HepG2 (cell line): ENCODE measurements at regions not wholly inside any gene's neighbourhood (a gene's known extent, or its start where the extent isn't known, plus 50 kb on each side); places are given as distances from the start of the nearest gene placed in this dataset.
A peak's percentile ranks its signal among the peaks of the same experiment; 100 is the strongest.

Experiments used
- ATAC-seq: fragments of 200-7000 bp; cut with Tn5 transposase; 3 replicates; pipeline ENCODE4 v1.9.1; 2020; ENCODE audit warnings: mild to moderate bottlenecking, moderate library complexity
- BruUV-seq: library from RNA; stranded (reverse); fragments of 400-500 nt; replicated peaks from 2 replicates; lab custom pipeline; 2021; lab: Mats Ljungman, UMichigan
- CTCF ChIA-PET: fragments of 300-600 bp; formaldehyde crosslinking; extraction: SDS; loops from one replicate; lab custom pipeline; 2021; ENCODE audit warnings: low total read pairs, inconsistent platforms, low intra/inter-chr PET ratio; lab: Yijun Ruan, JAX
- POLR2A ChIA-PET: fragments of 350-600 bp; sonication (Branson Sonifier 250); formaldehyde crosslinking; loops from one replicate; lab custom pipeline; 2020; ENCODE audit warnings: antibody characterized with exemption, inconsistent platforms; lab: Yijun Ruan, JAX
- DNase-seq: peaks from one replicate; pipeline ENCODE4 v3.0.0-alpha.2; 2015; ENCODE audit warnings: low spot score
- FAIRE-seq: peaks from 3 replicates; lab custom pipeline; 2011; peaks lifted over from hg19 to GRCh38; lab: Jason Lieb, UNC
- H2AFZ ChIP-seq: one replicate; pipeline ENCODE4 v1.6.1; 2011; ENCODE audit warnings: low read length, inconsistent platforms
- H3K27ac ChIP-seq: fragments of 300-600 bp; 3 replicates; pipeline ENCODE4 v1.8.0; 2011; ENCODE audit warnings: mixed run types, mild to moderate bottlenecking, mixed read lengths, low read length, inconsistent platforms; ENCODE audit not compliant: insufficient read depth; ENCODE audit errors: extremely low read length
- H3K27me3 ChIP-seq, 2 experiments: fragments of 200-600 bp in 1 of 2; 2 replicates in 1 of 2; 3 replicates in 1 of 2; pipeline versions ENCODE4 v1.6.0 to v1.8.0; 2011; ENCODE audit warnings: low read length in 2 of 2, mild to moderate bottlenecking in 2 of 2, moderate library complexity in 2 of 2, inconsistent platforms in 1 of 2; ENCODE audit not compliant: insufficient read depth in 2 of 2, control insufficient read depth in 1 of 2
- H3K36me3 ChIP-seq, 2 experiments: fragments of 200-600 bp in 1 of 2; replicated peaks in 1 of 2; 2 replicates in 1 of 2; 3 replicates in 1 of 2; pipeline versions ENCODE4 v1.5.1 to v1.8.0; 2011; ENCODE audit warnings: low read length in 2 of 2, inconsistent platforms in 1 of 2; ENCODE audit not compliant: insufficient read depth in 2 of 2, control insufficient read depth in 1 of 2
- H3K4me1 ChIP-seq: 2 replicates; pipeline ENCODE4 v1.5.1; 2012; ENCODE audit warnings: low read length, inconsistent platforms; ENCODE audit not compliant: insufficient read depth
- H3K4me2 ChIP-seq: 2 replicates; pipeline ENCODE4 v1.6.0; 2011; ENCODE audit warnings: low read depth, low read length, inconsistent platforms
- H3K4me3 ChIP-seq, 3 experiments: fragments of 200-600 bp in 1 of 3; sonication (generic), shearing (Covaris generic) in 1 of 3; replicated peaks in 1 of 3; 2 replicates each; pipeline ENCODE4 v1.5.1; 2011 to 2016; ENCODE audit warnings: low read length in 3 of 3, inconsistent platforms in 2 of 3, low read depth in 2 of 3, mild to moderate bottlenecking in 2 of 3, control low read depth in 1 of 3, mixed read lengths in 1 of 3; ENCODE audit not compliant: insufficient read depth in 1 of 3
- H3K79me2 ChIP-seq: one replicate; pipeline ENCODE4 v1.6.1; 2011; ENCODE audit warnings: low read length, inconsistent platforms; ENCODE audit not compliant: insufficient read depth
- H3K9ac ChIP-seq: 2 replicates; pipeline ENCODE4 v1.6.0; 2011; ENCODE audit warnings: mild to moderate bottlenecking, low read depth, low read length, inconsistent platforms; ENCODE audit not compliant: insufficient read depth
- H3K9me3 ChIP-seq: 2 replicates; pipeline ENCODE4 v1.5.1; 2012; ENCODE audit warnings: mild to moderate bottlenecking, low read length
- H4K20me1 ChIP-seq: 2 replicates; pipeline ENCODE4 v1.6.0; 2011; ENCODE audit warnings: inconsistent platforms, mild to moderate bottlenecking, low read length, moderate library complexity; ENCODE audit not compliant: insufficient read depth
- GFI1 ChIP-seq: sonication (generic); formaldehyde crosslinking; IDR thresholded peaks from 2 replicates; pipeline ENCODE4 v1.5.0; 2020; ENCODE audit warnings: missing genetic modification reagents, mild to moderate bottlenecking, borderline replicate concordance
- NPAS2 ChIP-seq: sonication (generic); formaldehyde crosslinking; IDR thresholded peaks from 2 replicates; pipeline ENCODE4 v1.8.0; 2022; ENCODE audit warnings: mild to moderate bottlenecking, missing genetic modification reagents, borderline replicate concordance
- NR2F2 ChIP-seq: IDR thresholded peaks from 2 replicates; pipeline ENCODE4 v1.6.1; 2012; ENCODE audit warnings: low read depth, inconsistent platforms, borderline replicate concordance
- PTBP1 ChIP-seq: fragments of 200-400 bp; formaldehyde crosslinking; IDR thresholded peaks from 2 replicates; pipeline ENCODE4 v1.6.1; 2018; ENCODE audit warnings: low read length, low read depth; ENCODE audit not compliant: poor library complexity, severe bottlenecking
- RAD51 ChIP-seq: fragments of 450-650 bp; IDR thresholded peaks from 2 replicates; pipeline ENCODE4 v1.6.1; 2016; ENCODE audit warnings: borderline replicate concordance
- ZBTB2 ChIP-seq: sonication (generic); formaldehyde crosslinking; IDR thresholded peaks from 2 replicates; pipeline ENCODE4 v1.8.0; 2022; ENCODE audit warnings: low read depth, missing genetic modification reagents
- ZFP91 ChIP-seq: sonication (generic); formaldehyde crosslinking; IDR thresholded peaks from 2 replicates; pipeline ENCODE4 v1.9.0; 2022; ENCODE audit warnings: missing genetic modification reagents, mild to moderate bottlenecking, borderline replicate concordance
- ZHX2 ChIP-seq, 2 experiments: sonication (generic) in 1 of 2; formaldehyde crosslinking in 1 of 2; IDR thresholded peaks; 2 replicates each; pipeline versions ENCODE4 v1.6.1 to v1.9.0; 2014 to 2022; ENCODE audit warnings: antibody characterized with exemption in 1 of 2, borderline replicate concordance in 1 of 2, inconsistent platforms in 1 of 2, low read depth in 1 of 2, missing genetic modification reagents in 1 of 2
- WGBS: methylation state at CpG from one replicate; pipeline ENCODE4 v1.1.6; 2017; ENCODE audit warnings: low lambda C conversion rate; 5-methylcytosine and 5-hydroxymethylcytosine counted together
- in situ Hi-C: cut with HindIII; loops from 2 replicates; pipeline ENCODE4 v1.10.0; 2017; ENCODE audit warnings: low pct_unique_long_range_greater_than_20kb; ENCODE audit not compliant: extremely low pct_ligation_motif_present
- intact Hi-C: fragments of 100-400 bp; cut with micrococcal nuclease; formaldehyde crosslinking; loops from one replicate; pipeline ENCODE4 v1.10.0; 2022; ENCODE audit not compliant: unreplicated experiment

GRCh38 chr10:56266120-56266519 lies 94.9 kb downstream of the ZWINT start:
- TF ChIP-seq PTBP1: no peak
- TF ChIP-seq RAD51: peak; percentile 64; the same call in 1 of the 2 replicates
- Histone ChIP-seq H3K27me3 (no peaks in the 10 kb centered on the region), H3K9ac (no peak overlapping the region), H3K36me3 (no peaks in the 10 kb centered on the region), H4K20me1 (no peaks in the 10 kb centered on the region; the same call in 1 of the 2 replicates), H2AFZ (no peak overlapping the region), H3K27ac (no peak overlapping the region), H3K9me3 (no peaks in the 10 kb centered on the region), H3K4me2 (no peak overlapping the region), H3K79me2 (no peaks in the 10 kb centered on the region), H3K4me3 (no peak overlapping the region), H3K4me1 (no peaks in the 10 kb centered on the region)
- no peak for ATAC-seq
- FAIRE-seq: no peak
- 0% methylated on average over 1 of the region's 1 CpG for WGBS
- in situ Hi-C loops (no loop called here), intact Hi-C loops (no loop called here)
- no peak for DNase-seq
- ChIA-PET CTCF (no interaction called here), POLR2A (no interaction called here)
- no TSS peak for BruUV-seq

GRCh38 chr10:56258991-56259390 lies 102.1 kb downstream of the ZWINT start:
- Histone ChIP-seq H3K27me3 (no peaks in the 10 kb centered on the region), H3K79me2 (no peaks in the 10 kb centered on the region), H3K4me3 (no peak overlapping the region), H2AFZ (no peak overlapping the region), H3K4me1 (no peaks in the 10 kb centered on the region), H3K36me3 (no peaks in the 10 kb centered on the region), H4K20me1 (no peaks in the 10 kb centered on the region), H3K9me3 (no peaks in the 10 kb centered on the region), H3K27ac (no peak overlapping the region), H3K4me2 (no peak overlapping the region), H3K9ac (no peak overlapping the region)
- ATAC-seq (no peak), DNase-seq (no peak), FAIRE-seq (no peak)
- intact Hi-C loops (no loop called here), in situ Hi-C loops (no loop called here)
- ChIA-PET CTCF (no interaction called here), POLR2A (no interaction called here)
- no TSS peak for BruUV-seq
- TF ChIP-seq NR2F2 (no peak), GFI1 (CRISPR knock-in tag) (no peak), NPAS2 (no peak), ZHX2 (IDR thresholded peaks at IDR 0.05; ENCODE audit: low read depth) (no peak), ZHX2 (CRISPR knock-in tag; IDR thresholded peaks at IDR 0.05; ENCODE audit: borderline replicate concordance) (no peak), ZFP91 (no peak), ZBTB2 (CRISPR knock-in tag) (no peak)
